ENCODE measurements at regions not wholly inside any gene's neighbourhood (a gene's known extent, or its start where the extent isn't known, plus 50 kb on each side); places are given as distances from the start of the nearest gene placed in this dataset.

DNA sequence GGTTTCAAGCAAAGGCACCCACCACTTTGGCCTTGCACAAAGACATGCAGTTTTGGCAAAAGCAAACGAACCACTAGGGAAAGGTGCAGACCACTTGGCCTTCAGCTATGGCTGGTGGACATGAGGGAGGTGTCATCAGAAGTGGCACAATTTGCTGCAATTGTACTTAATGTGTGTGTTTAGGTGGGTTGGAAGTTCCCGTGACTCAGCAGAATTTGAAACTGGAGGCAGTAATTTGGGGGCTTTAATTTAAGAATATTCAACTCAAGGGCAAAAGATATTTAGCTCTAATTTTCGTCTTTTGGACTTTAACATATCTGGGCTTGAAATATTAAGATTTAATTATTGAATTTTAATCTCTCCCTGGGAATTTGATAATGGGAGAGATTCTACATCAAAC, 115.6 kb upstream of the NOCT start:
- DNase-seq (ENCODE audit: low spot score), result no peak
- intact Hi-C loops (cut with micrococcal nuclease), result no loop called here
- no peak overlapping the region for H3K4me3 Mint-ChIP-seq
- no peaks in the 10 kb centered on the region for H3K9me3 Mint-ChIP-seq
- H3K27me3 Mint-ChIP-seq (ENCODE audit: insufficient read depth), result peaks cover 6% of the 10 kb centered on the region
- peaks cover 12% of the 10 kb centered on the region for H3K4me1 Mint-ChIP-seq (ENCODE audit: low read depth)
- no peak overlapping the region for H3K27ac Mint-ChIP-seq
- no peaks in the 10 kb centered on the region for H3K36me3 Mint-ChIP-seq (ENCODE audit: low read depth)

DNA sequence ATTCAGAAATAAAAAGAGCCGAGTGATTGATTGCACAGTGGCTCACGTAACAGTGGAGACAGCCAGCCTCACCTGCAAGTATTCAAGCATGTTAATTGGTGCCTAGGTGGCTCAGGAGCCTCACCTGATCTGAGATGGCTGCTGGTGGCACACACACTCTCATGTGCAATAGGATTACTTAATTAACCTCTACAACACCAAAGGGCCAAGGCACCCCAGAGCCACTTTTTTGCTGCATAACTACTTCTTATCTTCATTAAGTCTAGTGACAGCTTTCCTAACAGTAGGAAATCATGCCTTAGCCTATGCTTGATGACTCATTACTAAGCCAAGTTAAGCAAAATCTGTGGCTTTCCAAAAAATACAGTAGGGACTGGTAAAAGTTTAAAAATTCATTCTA, 117.3 kb upstream of the NOCT start:
- intact Hi-C loops (cut with micrococcal nuclease), result no loop called here
- Mint-ChIP-seq H3K4me3 (no peak overlapping the region), H3K9me3 (no peaks in the 10 kb centered on the region)

DNA sequence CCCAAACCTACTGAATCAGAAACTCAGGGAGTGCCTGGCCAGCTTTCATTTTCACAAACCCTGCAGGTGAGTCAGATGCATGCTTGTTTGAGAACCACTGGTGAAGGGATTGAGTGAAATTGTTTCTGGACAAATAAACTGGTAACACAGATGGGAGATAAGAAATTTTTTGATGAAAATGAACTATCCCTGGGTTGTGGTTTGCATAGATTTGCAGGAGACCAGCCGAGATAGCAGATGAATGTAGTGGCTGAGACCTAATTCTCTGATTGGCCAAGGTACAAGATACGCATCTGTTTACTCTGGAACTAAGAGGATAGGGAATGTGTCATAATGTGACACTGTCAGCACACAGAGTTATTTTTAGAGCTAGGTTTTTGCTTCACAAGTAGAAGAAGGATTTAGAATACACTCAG, 117.8 kb upstream of the NOCT start:
- intact Hi-C loops (cut with micrococcal nuclease), result no loop called here
- DNase-seq (ENCODE audit: low spot score), result no peak
- Mint-ChIP-seq H3K27ac (no peak overlapping the region), H3K4me3 (no peak overlapping the region), H3K27me3 (ENCODE audit: insufficient read depth) (peaks cover 10% of the 10 kb centered on the region), H3K9me3 (no peaks in the 10 kb centered on the region), H3K36me3 (ENCODE audit: low read depth) (no peaks in the 10 kb centered on the region), H3K4me1 (ENCODE audit: low read depth) (peaks cover 12% of the 10 kb centered on the region)

More for the DNA sequence above, 117.3 kb upstream of the NOCT start:
- DNase-seq (ENCODE audit: low spot score), result no peak
- peaks cover 10% of the 10 kb centered on the region for H3K27me3 Mint-ChIP-seq (ENCODE audit: insufficient read depth)
- H3K27ac Mint-ChIP-seq, result no peak overlapping the region
- H3K4me1 Mint-ChIP-seq (ENCODE audit: low read depth), result peaks cover 12% of the 10 kb centered on the region
- no peaks in the 10 kb centered on the region for H3K36me3 Mint-ChIP-seq (ENCODE audit: low read depth)

DNA sequence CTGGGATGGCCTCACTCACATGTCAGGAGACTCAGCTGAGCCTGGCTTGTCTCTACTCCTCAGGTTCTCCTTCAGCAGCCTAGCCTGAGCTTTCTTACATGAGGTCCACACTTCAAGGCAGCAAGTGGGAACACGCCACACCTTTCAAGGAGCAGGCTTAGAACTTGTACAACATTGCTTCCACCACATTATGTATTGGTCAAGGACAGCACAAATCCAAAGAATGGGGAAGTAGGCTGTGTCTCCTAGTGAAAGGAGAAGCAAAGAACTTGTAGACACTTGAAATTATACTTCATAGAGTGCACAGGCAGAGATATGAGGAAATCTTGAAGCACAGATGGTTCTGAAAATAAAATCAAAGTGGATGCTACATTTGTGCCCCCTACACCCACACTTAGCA, 120.9 kb upstream of the NOCT start:
- no peaks in the 10 kb centered on the region for H3K36me3 Mint-ChIP-seq (ENCODE audit: low read depth)
- no peaks in the 10 kb centered on the region for H3K9me3 Mint-ChIP-seq
- H3K27ac Mint-ChIP-seq, result no peak overlapping the region
- H3K4me3 Mint-ChIP-seq, result no peak overlapping the region
- H3K4me1 Mint-ChIP-seq (ENCODE audit: low read depth), result peaks cover 12% of the 10 kb centered on the region
- H3K27me3 Mint-ChIP-seq (ENCODE audit: insufficient read depth), result peaks cover 6% of the 10 kb centered on the region
- DNase-seq (ENCODE audit: low spot score), result no peak
- intact Hi-C loops (cut with micrococcal nuclease), result no loop called here

DNA sequence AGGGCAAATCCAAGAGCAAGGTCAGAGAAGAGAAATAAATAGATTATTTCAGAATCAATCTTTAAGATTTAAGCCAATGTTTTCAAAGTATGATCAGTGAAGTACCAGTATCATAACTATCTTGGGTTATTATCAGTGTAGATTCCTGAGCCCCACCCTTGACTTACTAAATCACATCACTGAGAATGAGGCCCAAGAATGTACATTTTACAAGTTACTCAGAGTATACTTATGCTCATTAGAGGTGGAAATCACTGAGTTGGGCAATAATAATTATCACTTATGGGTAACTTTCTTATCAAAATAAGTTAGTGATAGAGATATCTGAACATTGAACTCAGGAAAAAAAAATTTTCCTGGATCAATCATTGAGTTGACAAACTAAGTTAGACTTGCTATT, 121.6 kb upstream of the NOCT start:
- Mint-ChIP-seq H3K9me3 (no peaks in the 10 kb centered on the region), H3K4me1 (ENCODE audit: low read depth) (peaks cover 12% of the 10 kb centered on the region), H3K36me3 (ENCODE audit: low read depth) (no peaks in the 10 kb centered on the region), H3K27ac (no peak overlapping the region), H3K27me3 (ENCODE audit: insufficient read depth) (peaks cover 6% of the 10 kb centered on the region), H3K4me3 (no peak overlapping the region)
- no peak for DNase-seq (ENCODE audit: low spot score)
- intact Hi-C loops (cut with micrococcal nuclease), result no loop called here

DNA sequence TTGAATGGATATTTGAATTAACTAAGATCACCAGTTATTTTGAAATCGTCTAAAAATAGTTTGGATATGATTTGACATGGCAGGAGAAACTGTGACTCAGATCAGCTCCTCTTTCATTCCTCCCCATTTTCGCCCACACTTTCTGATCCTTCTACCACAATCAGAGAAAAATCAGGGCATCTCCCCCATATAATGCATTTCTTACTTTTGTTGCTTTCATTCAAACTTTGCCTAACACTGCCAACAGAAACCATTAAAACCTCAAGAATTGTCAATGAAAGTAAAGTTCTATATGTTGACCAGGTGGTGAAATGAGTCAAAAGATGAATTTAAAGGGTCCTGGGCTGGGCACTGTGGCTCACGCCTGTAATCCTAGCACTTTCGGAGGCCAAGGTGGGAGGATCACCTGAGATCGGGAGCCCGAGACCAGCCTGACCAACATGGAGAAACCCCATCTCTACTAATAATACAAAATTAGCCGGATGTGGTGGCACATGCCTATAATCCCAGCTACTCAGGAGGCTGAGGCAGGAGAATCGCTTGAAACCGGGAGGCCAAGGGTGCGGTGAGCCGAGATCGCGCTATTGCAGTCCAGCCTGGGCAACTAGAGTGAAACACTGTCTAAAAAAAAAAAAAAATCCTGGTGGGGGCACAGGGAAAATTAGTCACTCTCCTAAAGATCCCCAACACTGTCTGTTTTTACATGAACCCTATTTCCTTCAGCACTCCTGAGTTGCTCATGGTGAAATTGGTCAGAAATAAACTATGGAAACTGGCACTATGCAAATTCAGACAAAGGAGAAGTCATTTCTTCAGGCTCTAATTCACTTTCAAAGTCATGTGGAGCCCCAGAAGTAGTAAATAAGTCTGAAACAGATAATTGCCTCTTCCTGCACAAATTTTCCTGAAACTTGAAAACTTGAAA, 122.8 kb upstream of the NOCT start:
- Mint-ChIP-seq H3K9me3 (no peaks in the 10 kb centered on the region), H3K27ac (no peak overlapping the region), H3K27me3 (ENCODE audit: insufficient read depth) (peaks cover 8% of the 10 kb centered on the region), H3K4me1 (ENCODE audit: low read depth) (peaks cover 3% of the 10 kb centered on the region), H3K4me3 (no peak overlapping the region), H3K36me3 (ENCODE audit: low read depth) (no peaks in the 10 kb centered on the region)
- DNase-seq (ENCODE audit: low spot score), result no peak
- intact Hi-C loops (cut with micrococcal nuclease), result no loop called here

DNA sequence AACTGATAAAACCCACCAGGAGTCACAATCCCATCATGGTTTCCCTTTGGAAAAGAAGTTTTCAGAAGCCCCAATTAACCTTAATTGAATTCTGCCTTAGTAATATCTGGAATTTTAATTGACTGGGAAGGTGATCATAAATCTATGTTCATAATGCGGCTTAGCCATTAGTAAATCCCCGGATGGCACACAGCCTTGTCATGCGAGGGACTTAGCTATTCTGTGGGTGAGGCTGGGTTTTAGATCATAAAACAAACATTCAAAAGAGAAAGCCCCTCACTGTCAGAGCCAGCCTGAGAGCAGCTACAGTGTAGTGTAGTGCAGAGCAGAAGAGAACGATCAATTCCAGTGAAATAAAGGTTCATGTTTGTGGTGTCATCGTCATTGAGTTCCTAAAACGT, 124.0 kb upstream of the NOCT start:
- Mint-ChIP-seq H3K27ac (no peak overlapping the region), H3K36me3 (ENCODE audit: low read depth) (no peaks in the 10 kb centered on the region), H3K4me3 (no peak overlapping the region), H3K9me3 (no peaks in the 10 kb centered on the region), H3K4me1 (ENCODE audit: low read depth) (no peaks in the 10 kb centered on the region), H3K27me3 (ENCODE audit: insufficient read depth) (peaks cover 6% of the 10 kb centered on the region)
- DNase-seq (ENCODE audit: low spot score), result no peak
- intact Hi-C loops (cut with micrococcal nuclease), result no loop called here

DNA sequence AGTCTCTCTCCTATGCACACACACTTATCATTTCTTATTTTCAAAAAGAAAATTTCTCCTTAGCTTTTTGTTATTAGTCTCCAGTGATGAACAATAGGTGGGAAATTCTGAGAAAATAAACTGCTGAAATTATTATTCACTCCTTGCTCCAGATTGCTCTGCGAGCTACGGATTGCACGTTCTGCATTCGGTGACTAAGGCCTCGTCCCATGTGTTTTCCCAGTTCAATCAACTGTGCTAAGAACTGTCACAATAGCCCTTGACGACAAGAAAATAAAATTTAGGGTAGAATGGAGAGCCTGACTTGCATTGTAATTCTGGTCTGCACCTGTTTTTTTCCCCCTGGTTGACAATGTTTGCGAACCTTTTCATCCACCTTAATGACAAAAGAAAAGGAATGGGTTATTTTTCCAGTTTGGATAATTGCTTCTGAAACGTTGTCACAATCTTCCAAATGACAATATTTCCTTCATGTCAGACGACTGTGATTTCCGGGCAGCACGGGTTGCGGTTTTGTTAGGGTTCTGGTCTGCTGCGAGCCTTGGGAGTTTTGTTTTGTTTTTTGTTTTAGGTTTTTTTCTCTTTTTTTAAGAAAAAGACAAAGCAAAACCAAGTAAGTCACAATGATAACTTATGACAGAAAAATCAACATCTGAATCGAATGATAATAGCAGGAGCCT, 124.5 kb upstream of the NOCT start:
- DNase-seq (ENCODE audit: low spot score), result no peak
- intact Hi-C loops (cut with micrococcal nuclease), result no loop called here
- no peaks in the 10 kb centered on the region for H3K4me1 Mint-ChIP-seq (ENCODE audit: low read depth)
- peaks cover 6% of the 10 kb centered on the region for H3K27me3 Mint-ChIP-seq (ENCODE audit: insufficient read depth)
- no peak overlapping the region for H3K4me3 Mint-ChIP-seq
- H3K9me3 Mint-ChIP-seq, result no peaks in the 10 kb centered on the region
- no peak overlapping the region for H3K27ac Mint-ChIP-seq
- H3K36me3 Mint-ChIP-seq (ENCODE audit: low read depth), result no peaks in the 10 kb centered on the region

DNA sequence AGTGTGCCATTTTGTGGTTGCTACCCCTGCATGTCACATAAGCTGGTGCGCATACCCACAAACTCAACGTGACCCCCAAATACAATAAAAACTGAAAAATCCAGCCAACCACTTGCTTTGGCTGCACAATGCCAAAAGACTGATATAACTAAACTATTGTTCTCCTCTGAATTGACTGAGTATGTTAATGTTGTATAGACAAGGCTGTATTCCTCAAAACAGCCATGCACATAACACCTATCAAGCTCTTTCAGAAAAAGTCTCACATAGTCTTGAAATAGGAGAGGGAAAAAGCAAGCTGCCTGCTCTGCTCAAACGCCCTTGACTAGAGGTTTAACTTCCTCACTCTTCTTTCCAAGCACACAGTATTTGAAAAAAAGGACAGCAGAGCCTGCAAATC, 126.4 kb upstream of the NOCT start:
- intact Hi-C loops (cut with micrococcal nuclease), result no loop called here
- no peak for DNase-seq (ENCODE audit: low spot score)
- no peak overlapping the region for H3K4me3 Mint-ChIP-seq
- no peaks in the 10 kb centered on the region for H3K36me3 Mint-ChIP-seq (ENCODE audit: low read depth)
- peaks cover 6% of the 10 kb centered on the region for H3K27me3 Mint-ChIP-seq (ENCODE audit: insufficient read depth)
- no peak overlapping the region for H3K27ac Mint-ChIP-seq
- no peaks in the 10 kb centered on the region for H3K9me3 Mint-ChIP-seq
- H3K4me1 Mint-ChIP-seq (ENCODE audit: low read depth), result no peaks in the 10 kb centered on the region

DNA sequence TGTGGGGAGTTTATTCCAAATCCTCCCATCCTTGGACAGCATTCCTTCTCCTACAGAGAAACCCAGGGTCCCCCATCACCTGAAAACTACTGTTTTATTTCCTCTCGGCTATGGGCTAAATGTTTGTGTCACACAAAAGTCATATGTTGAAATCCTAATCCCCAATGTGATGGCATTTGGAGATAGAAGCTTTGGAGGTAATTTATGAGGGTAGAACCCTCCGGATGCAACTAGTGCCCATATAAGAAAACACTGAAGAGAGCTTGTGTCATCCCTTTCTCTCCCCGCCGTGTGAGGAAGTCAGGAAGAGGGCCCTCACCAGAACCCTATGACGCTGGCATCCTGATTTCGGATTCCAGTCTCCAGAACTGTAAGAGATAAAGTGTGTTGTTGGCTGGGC, 127.8 kb upstream of the NOCT start:
- intact Hi-C loops (cut with micrococcal nuclease), result no loop called here
- DNase-seq (ENCODE audit: low spot score), result no peak

DNA sequence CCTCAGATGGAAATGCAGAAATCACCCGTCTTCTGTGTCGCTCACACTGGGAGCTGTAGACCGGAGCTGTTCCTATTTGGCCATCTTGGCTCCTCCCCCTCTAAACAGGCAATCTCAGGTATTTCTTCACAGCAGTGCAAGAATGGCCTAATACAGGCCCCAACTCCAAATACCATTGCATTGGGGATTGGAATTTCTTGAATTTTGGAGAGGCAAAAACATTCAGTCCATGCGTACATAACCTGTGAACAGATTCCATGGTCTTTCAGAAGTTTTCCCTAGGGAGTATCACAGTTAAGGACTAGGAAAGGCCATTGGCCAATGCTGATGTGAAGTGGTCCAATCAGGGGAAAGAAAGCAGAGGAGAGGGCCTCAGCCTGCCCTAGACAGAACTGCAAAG, 128.2 kb upstream of the NOCT start:
- no peaks in the 10 kb centered on the region for H3K9me3 Mint-ChIP-seq

More for the DNA sequence above, 127.8 kb upstream of the NOCT start:
- no peak overlapping the region for H3K27ac Mint-ChIP-seq
- H3K27me3 Mint-ChIP-seq (ENCODE audit: insufficient read depth), result peaks cover 6% of the 10 kb centered on the region
- H3K9me3 Mint-ChIP-seq, result no peaks in the 10 kb centered on the region
- no peak overlapping the region for H3K4me3 Mint-ChIP-seq
- H3K36me3 Mint-ChIP-seq (ENCODE audit: low read depth), result no peaks in the 10 kb centered on the region
- H3K4me1 Mint-ChIP-seq (ENCODE audit: low read depth), result no peaks in the 10 kb centered on the region

DNA sequence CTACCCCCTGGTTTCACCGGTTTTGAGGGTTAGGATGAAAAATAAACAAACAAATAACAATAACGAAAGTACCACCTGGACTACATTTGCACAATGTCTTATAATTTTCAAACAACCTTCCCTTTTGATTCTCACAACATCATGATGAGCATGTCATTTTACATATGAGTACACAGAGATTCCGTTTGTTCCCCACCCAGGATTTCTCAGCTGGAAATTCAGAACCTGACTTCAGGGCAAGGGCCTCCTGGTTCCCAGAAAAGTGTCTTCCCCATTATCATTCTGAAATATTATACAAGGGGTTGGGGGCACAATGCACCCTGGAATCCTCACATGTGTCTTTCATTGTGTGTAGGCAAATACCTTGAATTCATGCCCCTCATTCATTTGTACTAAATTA, 135.8 kb upstream of the NOCT start:
- Mint-ChIP-seq H3K9me3 (no peaks in the 10 kb centered on the region), H3K36me3 (ENCODE audit: low read depth) (no peaks in the 10 kb centered on the region), H3K4me3 (no peak overlapping the region), H3K4me1 (ENCODE audit: low read depth) (no peaks in the 10 kb centered on the region), H3K27ac (no peak overlapping the region), H3K27me3 (ENCODE audit: insufficient read depth) (peaks cover 6% of the 10 kb centered on the region)
- intact Hi-C loops (cut with micrococcal nuclease), result no loop called here
- no peak for DNase-seq (ENCODE audit: low spot score)

More for the DNA sequence above, 128.2 kb upstream of the NOCT start:
- Mint-ChIP-seq H3K4me3 (no peak overlapping the region), H3K4me1 (ENCODE audit: low read depth) (no peaks in the 10 kb centered on the region), H3K36me3 (ENCODE audit: low read depth) (no peaks in the 10 kb centered on the region), H3K27ac (no peak overlapping the region), H3K27me3 (ENCODE audit: insufficient read depth) (peaks cover 6% of the 10 kb centered on the region)
- DNase-seq (ENCODE audit: low spot score), result no peak
- intact Hi-C loops (cut with micrococcal nuclease), result no loop called here

DNA sequence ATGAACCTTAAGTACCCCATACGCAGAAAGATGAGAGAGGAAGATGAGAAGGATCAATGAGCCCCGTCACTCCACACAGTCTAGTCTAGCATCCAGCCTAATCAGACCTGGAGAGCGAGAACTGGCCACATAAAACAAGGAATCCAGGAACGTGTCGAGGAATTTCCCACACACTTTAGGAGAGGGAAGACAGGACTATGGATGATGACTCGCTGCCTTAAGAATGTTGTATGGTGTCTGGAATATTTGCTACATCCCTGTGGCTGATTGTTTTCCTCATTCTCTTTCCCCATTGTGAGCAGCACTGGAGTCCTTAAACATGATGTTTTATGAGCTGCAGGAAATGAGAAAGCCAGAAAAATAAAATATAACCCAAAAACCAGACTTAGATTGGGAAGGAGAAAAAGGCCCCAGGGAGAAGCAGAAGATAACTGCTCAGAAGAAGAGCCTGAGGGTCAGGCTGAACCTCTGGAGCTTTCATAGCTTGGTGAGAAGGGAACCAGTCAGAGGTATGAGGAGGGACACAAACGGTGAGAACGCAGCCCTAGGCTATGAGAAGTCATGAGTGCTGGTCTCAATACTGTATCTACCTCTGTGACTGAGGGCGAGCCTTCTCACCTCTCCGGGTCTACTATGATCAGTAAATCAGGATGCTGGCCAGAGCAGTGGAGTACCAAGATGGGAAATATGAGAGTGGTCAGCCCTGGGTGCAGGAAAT, 139.5 kb upstream of the NOCT start:
- H3K4me3 Mint-ChIP-seq, result no peak overlapping the region
- H3K4me1 Mint-ChIP-seq (ENCODE audit: low read depth), result no peaks in the 10 kb centered on the region
- no peaks in the 10 kb centered on the region for H3K36me3 Mint-ChIP-seq (ENCODE audit: low read depth)
- H3K27me3 Mint-ChIP-seq (ENCODE audit: insufficient read depth), result peaks cover 11% of the 10 kb centered on the region
- intact Hi-C loops (cut with micrococcal nuclease), result no loop called here
- H3K9me3 Mint-ChIP-seq, result no peaks in the 10 kb centered on the region
- no peak for DNase-seq (ENCODE audit: low spot score)
- no peak overlapping the region for H3K27ac Mint-ChIP-seq

Data from activated T-helper 1 cell treated with anti-CD3 and anti-CD28 coated beads, Interleukin-12 subunit alpha, Interleukin-12 subunit beta, Interleukin-2, Interleukin-4 antibody, amounts not matched to agents 30 ng/mL and 10 ng/mL and 1 ng/mL, durations not matched to agents 14 hours and 24 hours and 36 hours (primary cell).